Chondrocyte (in vitro differentiated cells): ENCODE measurements at regions not wholly inside any gene's neighbourhood (a gene's known extent, or its start where the extent isn't known, plus 50 kb on each side); places are given as distances from the start of the nearest gene placed in this dataset.

Experiments used
- DNase-seq: peaks from one replicate; pipeline ENCODE4 v3.0.0; 2021; ENCODE audit warnings: mixed read lengths, low spot score
- H3K27ac Mint-ChIP-seq: one replicate; pipeline ENCODE4 v1.8.0; 2021; ENCODE audit warnings: mild to moderate bottlenecking, moderate library complexity, mixed read lengths; ENCODE audit not compliant: unreplicated experiment
- H3K27me3 Mint-ChIP-seq: 2 replicates; pipeline ENCODE4 v1.8.0; 2021; ENCODE audit warnings: low read depth, mixed read lengths
- H3K36me3 Mint-ChIP-seq: 2 replicates; pipeline ENCODE4 v1.8.0; 2021; ENCODE audit warnings: low read depth, mixed read lengths
- H3K4me1 Mint-ChIP-seq: 2 replicates; pipeline ENCODE4 v1.8.0; 2021; ENCODE audit warnings: low read depth, mild to moderate bottlenecking, mixed read lengths
- H3K4me3 Mint-ChIP-seq: one replicate; pipeline ENCODE4 v1.8.0; 2021; ENCODE audit warnings: mild to moderate bottlenecking, moderate library complexity, mixed read lengths; ENCODE audit not compliant: unreplicated experiment
- H3K9me3 Mint-ChIP-seq: 2 replicates; pipeline ENCODE4 v1.8.0; 2021; ENCODE audit warnings: low read depth, mixed read lengths
- CTCF ChIP-seq: fragments of 200-600 bp; sonication (generic); IDR thresholded peaks from 2 replicates; pipeline ENCODE4 v1.5.0; 2021; ENCODE audit warnings: antibody characterized with exemption, mild to moderate bottlenecking, moderate library complexity

GRCh38 chr5:122253794-122254193 is 58.2 kb upstream of the SNCAIP start:
- Mint-ChIP-seq H3K36me3 (peaks cover 15% of the 10 kb centered on the region), H3K27me3 (peaks cover 6% of the 10 kb centered on the region), H3K9me3 (peaks cover 52% of the 10 kb centered on the region), H3K27ac (no peak overlapping the region), H3K4me1 (no peaks in the 10 kb centered on the region), H3K4me3 (no peak overlapping the region)
- no peak for DNase-seq
- TF ChIP-seq CTCF, result no peak

DNA sequence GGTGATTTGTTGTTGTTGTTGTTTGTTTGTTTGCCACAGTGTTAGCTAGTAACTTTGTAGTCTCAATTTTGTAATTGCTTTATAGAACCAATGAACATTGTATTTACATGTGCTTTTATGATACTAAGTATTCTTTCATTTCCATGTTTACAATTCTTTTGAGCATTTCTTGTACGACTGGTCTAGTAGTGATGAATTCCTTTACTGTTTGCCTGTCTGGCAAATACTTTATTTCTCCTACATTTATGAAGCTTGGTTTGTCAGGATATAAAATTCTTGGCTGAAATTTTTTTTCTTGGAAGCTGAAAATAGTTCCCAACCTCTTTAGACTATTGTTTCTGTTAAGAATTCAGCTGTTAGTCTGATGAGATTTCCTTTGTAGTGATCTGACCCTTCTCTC is 55.6 kb upstream of the SNCAIP start:
- H3K9me3 Mint-ChIP-seq, result peaks cover 40% of the 10 kb centered on the region

GRCh38 chr5:122257000-122257399 is 55.0 kb upstream of the SNCAIP start:
- Mint-ChIP-seq H3K4me3 (no peak overlapping the region), H3K9me3 (peaks cover 38% of the 10 kb centered on the region), H3K27me3 (peaks cover under 1% of the 10 kb centered on the region), H3K4me1 (peaks cover 9% of the 10 kb centered on the region), H3K36me3 (peaks cover 12% of the 10 kb centered on the region), H3K27ac (no peak overlapping the region)
- TF ChIP-seq CTCF, result no peak
- DNase-seq, result no peak

More for the DNA sequence above, 55.6 kb upstream of the SNCAIP start:
- Mint-ChIP-seq H3K27ac (no peak overlapping the region), H3K36me3 (peaks cover 14% of the 10 kb centered on the region), H3K4me1 (peaks cover 9% of the 10 kb centered on the region), H3K4me3 (no peak overlapping the region), H3K27me3 (peaks cover 3% of the 10 kb centered on the region)
- TF ChIP-seq CTCF, result no peak
- DNase-seq, result no peak

GRCh38 chr5:122258241-122258640 is 53.8 kb upstream of the SNCAIP start:
- no peak for DNase-seq
- Mint-ChIP-seq H3K9me3 (peaks cover 38% of the 10 kb centered on the region), H3K4me3 (no peak overlapping the region), H3K27me3 (no peaks in the 10 kb centered on the region), H3K36me3 (peaks cover 12% of the 10 kb centered on the region), H3K4me1 (peaks cover 16% of the 10 kb centered on the region), H3K27ac (no peak overlapping the region)
- TF ChIP-seq CTCF, result no peak

GRCh38 chr5:122258840-122259239 is 53.2 kb upstream of the SNCAIP start:
- H3K27me3 Mint-ChIP-seq, result no peaks in the 10 kb centered on the region
- H3K27ac Mint-ChIP-seq, result no peak overlapping the region
- peaks cover 21% of the 10 kb centered on the region for H3K4me1 Mint-ChIP-seq
- peaks cover 35% of the 10 kb centered on the region for H3K9me3 Mint-ChIP-seq
- TF ChIP-seq CTCF, result no peak
- no peak for DNase-seq
- H3K36me3 Mint-ChIP-seq, result peaks cover 12% of the 10 kb centered on the region
- no peak overlapping the region for H3K4me3 Mint-ChIP-seq
